ENCODE measurements at regions not wholly inside any gene's neighbourhood (a gene's known extent, or its start where the extent isn't known, plus 50 kb on each side); places are given as distances from the start of the nearest gene placed in this dataset.
"Not testable (repeated sequence)": the region's sequence is repeated elsewhere in the genome, so short reads cannot be mapped to it uniquely, and the experiment has no call there.

- no peak for DNase-seq
These were observed 176.4 kb upstream of the ANKRD55 start for GRCh38 chr5:56409331-56410190.

DNA sequence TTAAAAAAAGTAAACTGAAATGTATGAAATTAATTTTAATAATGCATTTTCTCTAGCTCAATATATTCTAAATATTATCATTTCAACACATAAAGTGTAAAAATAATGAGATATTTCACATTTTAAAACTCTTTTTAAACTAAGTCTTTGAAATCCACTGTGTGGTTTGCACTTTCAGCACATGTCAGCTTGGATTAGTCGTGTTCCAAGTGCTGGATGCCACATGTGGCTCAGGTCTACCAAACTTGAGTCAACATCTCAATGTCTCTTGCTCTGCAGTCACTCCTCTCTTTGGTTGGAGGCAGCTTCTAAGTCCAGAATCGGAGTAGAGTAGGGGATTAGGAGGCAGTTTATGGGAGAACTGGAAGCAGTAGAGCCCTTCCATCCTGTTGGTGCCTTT is 173.7 kb upstream of the ANKRD55 start:
- no peak for DNase-seq

- no peak for DNase-seq
These were observed 173.1 kb upstream of the ANKRD55 start for GRCh38 chr5:56406221-56406620.

- no peak for DNase-seq
These were observed 172.2 kb upstream of the ANKRD55 start for GRCh38 chr5:56405116-56405908.

- DNase-seq, result no peak
These were observed 169.4 kb upstream of the ANKRD55 start for GRCh38 chr5:56402266-56403220.

- DNase-seq, result not testable (repeated sequence)
These were observed 164.7 kb upstream of the ANKRD55 start for GRCh38 chr5:56397796-56398195.

GRCh38 chr5:56396634-56397033 is 163.5 kb upstream of the ANKRD55 start:
- no peak for DNase-seq

- no peak for DNase-seq
These were observed 156.1 kb upstream of the ANKRD55 start for GRCh38 chr5:56389261-56389660.

GRCh38 chr5:56388229-56388985 is 155.3 kb upstream of the ANKRD55 start:
- DNase-seq, result no peak

DNA sequence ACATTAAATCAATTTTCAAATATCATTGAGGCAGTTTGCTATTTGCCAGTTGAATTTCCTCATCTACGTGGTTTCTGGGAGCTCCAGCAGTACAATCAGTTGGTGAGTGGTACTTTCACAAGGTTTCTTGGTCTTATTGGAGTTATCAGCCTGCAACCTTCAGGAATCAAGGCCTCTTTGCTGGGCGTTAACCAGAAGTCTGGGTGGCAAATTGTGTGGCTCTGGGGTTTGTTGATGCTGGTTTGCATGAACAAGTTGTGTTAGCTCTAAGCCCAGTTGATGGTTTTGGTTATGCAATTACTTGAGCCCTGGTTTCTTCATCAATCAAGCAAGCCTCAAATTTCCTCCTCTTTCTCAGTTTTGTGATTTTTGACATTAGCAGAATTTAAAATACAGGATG is 152.9 kb upstream of the ANKRD55 start:
- DNase-seq, result no peak

GRCh38 chr5:56384186-56384585 is 151.1 kb upstream of the ANKRD55 start:
- DNase-seq, result no peak

GRCh38 chr5:56383761-56384160 is 150.6 kb upstream of the ANKRD55 start:
- DNase-seq, result no peak

DNA sequence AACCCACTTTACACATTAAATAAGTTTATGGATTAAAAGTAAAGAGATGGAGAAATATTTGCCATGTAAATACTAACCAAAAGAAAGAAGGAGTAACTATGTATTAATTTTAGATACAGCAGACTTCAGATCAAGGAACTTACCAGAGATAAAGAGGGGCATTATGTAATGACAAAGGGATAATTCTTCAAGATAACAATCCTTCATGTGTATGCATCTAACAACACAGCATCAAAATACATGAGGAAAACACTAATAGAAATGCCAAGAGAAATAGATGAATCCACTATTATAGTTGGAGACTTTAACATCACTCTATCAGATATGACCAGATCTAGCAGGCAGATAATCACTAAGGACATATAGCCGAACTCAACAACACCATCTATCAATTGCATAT is 149.8 kb upstream of the ANKRD55 start:
- no peak for DNase-seq

DNA sequence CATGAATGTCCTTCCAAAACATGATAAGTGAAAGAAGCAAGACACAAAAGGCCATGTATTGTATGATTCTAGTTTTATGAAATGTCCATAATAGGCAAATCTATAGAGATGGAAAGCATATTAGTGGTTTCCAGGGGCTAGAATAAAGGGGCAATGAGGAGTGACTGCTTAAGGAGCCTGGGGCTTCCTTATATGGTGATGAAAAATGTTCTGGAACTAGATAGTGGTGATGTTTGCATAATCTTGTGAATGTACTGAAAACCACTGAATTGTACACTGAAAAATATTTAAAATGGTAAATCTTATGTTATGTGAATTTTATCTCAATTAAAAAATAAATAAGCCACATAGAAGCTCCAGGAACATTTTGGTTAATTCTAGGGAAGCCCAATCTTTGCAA is 144.4 kb upstream of the ANKRD55 start:
- DNase-seq, result no peak

DNA sequence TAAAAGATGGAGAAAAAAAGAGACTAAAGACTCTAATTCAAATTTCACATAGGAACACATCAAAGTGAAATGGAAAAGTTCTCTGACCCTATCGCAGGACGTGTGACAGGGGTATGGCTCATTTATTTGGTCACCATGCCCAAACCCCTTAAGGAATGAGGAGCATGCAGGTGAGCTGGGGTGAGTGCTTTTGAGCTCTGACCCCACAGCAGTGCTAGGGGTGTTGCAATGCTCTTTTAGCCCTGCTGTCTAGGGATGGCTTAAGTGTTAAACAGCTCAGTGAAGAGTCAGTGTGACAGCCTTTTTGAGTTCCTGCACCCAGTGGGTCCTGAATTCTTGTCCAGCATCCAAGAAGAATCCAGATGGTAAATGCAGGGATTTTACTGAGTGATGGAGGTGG is 143.0 kb upstream of the ANKRD55 start:
- no peak for DNase-seq

DNA sequence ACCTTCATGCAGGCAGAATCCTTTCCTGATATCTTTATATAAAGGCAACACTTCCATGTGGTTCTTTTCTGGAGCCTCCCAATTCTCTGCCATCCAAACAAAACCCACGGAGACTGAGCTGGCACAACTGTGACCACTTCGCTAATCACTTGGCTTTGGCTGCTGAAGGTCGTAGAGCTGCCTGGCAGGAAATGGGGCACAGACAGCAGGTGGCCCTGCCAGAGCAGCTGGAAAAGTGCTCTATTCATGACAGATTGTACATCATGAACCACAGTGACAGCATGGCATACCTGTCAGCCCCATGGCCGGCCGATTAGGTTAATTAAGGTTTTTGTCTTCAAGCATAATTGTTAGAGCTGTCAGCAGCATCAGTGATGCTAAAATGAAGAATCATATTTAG is 141.9 kb upstream of the ANKRD55 start:
- DNase-seq, result no peak

DNA sequence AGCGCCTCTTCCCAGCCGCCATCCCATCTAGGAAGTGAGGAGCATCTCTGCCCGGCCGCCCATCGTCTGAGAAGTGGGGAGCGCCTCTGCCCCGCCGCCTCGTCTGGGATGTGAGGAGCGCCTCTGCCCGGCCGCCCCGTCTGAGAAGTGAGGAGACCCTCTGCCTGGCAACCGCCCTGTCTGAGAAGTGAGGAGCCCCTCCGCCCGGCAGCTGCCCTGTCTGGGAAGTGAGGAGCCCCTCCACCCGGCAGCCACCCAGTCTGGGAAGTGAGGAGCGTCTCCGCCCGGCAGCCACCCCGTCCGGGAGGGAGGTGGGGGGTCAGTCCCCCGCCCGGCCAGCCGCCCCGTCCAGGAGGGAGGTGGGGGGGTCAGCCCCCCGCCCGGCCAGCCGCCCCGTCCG is 139.4 kb upstream of the ANKRD55 start:
- not testable (repeated sequence) for DNase-seq

- no peak for DNase-seq
These were observed 136.3 kb upstream of the ANKRD55 start for GRCh38 chr5:56369361-56369811.

GRCh38 chr5:56367748-56368147 is 134.6 kb upstream of the ANKRD55 start:
- DNase-seq, result no peak

DNA sequence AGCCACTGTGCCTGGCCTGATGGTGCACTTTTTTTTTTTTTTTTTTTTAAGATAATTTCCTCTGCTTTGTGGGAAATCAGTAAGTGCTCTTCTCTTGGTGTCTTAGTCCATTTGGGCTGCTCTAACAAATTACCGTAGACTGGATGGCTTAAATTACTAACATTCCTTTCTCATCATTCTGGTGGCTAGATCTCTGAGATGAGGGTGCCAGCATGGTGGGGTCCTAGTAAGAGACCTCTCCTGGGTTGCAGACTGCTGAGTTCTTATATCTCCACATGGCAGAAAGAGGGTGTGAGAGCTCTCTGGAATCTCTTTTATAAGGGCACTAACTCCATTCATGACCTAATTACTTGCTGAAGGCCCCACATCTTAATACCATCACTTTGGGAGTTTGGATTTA is 133.9 kb upstream of the ANKRD55 start:
- no peak for DNase-seq

- no peak for DNase-seq
These were observed 128.3 kb upstream of the ANKRD55 start for GRCh38 chr5:56361398-56361797.

DNA sequence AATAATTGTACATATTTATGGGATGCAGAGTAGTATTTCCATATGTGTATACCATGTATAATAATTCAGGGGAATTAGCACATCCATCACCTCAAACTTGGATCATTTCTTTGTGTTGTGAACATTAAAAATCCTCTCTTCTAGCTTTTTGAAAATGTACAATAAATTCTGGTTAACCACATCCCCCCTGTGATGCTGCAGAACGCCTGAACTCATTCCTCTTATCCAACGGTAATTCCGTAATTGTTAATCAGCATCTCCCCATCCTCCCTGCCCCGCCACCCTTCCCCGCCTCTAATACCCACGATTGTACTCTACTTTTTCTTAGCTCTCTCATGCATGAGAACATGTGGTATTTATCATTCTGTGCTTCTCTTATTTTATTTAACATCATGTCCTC is 127.7 kb upstream of the ANKRD55 start:
- DNase-seq, result no peak
